Mesendoderm (in vitro differentiated cells): ENCODE measurements at regions not wholly inside any gene's neighbourhood (a gene's known extent, or its start where the extent isn't known, plus 50 kb on each side); places are given as distances from the start of the nearest gene placed in this dataset.

ENCODE experiments used
- DNase-seq: peaks from one replicate; pipeline ENCODE4 v3.0.0; 2013
- H2AK5ac ChIP-seq: 2 replicates; pipeline ENCODE4 v1.6.1; 2013; ENCODE audit warnings: low read length, inconsistent platforms
- H2BK120ac ChIP-seq: 2 replicates; pipeline ENCODE4 v1.6.1; 2013; ENCODE audit warnings: low read depth, mild to moderate bottlenecking, low read length, moderate library complexity, mixed read lengths
- H2BK15ac ChIP-seq: replicated peaks from 2 replicates; pipeline ENCODE4 v1.6.1; 2013; ENCODE audit warnings: low read depth, mild to moderate bottlenecking, moderate library complexity
- H2BK5ac ChIP-seq: 2 replicates; pipeline ENCODE4 v1.6.1; 2013; ENCODE audit warnings: low read length, inconsistent platforms
- H3K18ac ChIP-seq: 2 replicates; pipeline ENCODE4 v1.6.1; 2013; ENCODE audit warnings: mild to moderate bottlenecking, low read length, mixed read lengths
- H3K23ac ChIP-seq: one replicate; pipeline ENCODE4 v1.6.1; 2013; ENCODE audit warnings: low read length
- H3K27ac ChIP-seq: 2 replicates; pipeline ENCODE4 v1.5.1; 2013; ENCODE audit warnings: low read depth, mild to moderate bottlenecking, inconsistent platforms, low read length, moderate library complexity
- H3K27me3 ChIP-seq: 2 replicates; pipeline ENCODE4 v1.6.1; 2013; ENCODE audit warnings: low read length, control low read depth, mild to moderate bottlenecking, inconsistent platforms; ENCODE audit not compliant: insufficient read depth, poor library complexity
- H3K36me3 ChIP-seq: 2 replicates; pipeline ENCODE4 v1.6.1; 2013; ENCODE audit warnings: low read length, inconsistent platforms; ENCODE audit not compliant: control insufficient read depth, insufficient read depth
- H3K4ac ChIP-seq: one replicate; pipeline ENCODE4 v1.6.1; 2013; ENCODE audit warnings: low read depth, mild to moderate bottlenecking, low read length, moderate library complexity
- H3K4me1 ChIP-seq: 2 replicates; pipeline ENCODE4 v1.6.1; 2013; ENCODE audit warnings: low read depth, low read length, inconsistent platforms; ENCODE audit not compliant: control insufficient read depth
- H3K4me2 ChIP-seq: 2 replicates; pipeline ENCODE4 v1.6.1; 2013; ENCODE audit warnings: low read length
- H3K4me3 ChIP-seq: 2 replicates; pipeline ENCODE4 v1.5.1; 2013; ENCODE audit warnings: mild to moderate bottlenecking, low read length
- H3K56ac ChIP-seq: one replicate; pipeline ENCODE4 v1.6.1; 2013; ENCODE audit warnings: low read length
- H3K79me1 ChIP-seq: 2 replicates; pipeline ENCODE4 v1.6.1; 2013; ENCODE audit warnings: low read length, inconsistent platforms
- H3K79me2 ChIP-seq: 2 replicates; pipeline ENCODE4 v1.6.1; 2013; ENCODE audit warnings: mild to moderate bottlenecking, low read length; ENCODE audit not compliant: control insufficient read depth, insufficient read depth
- H3K9ac ChIP-seq: 2 replicates; pipeline ENCODE4 v1.6.1; 2013; ENCODE audit warnings: low read length, inconsistent platforms
- H4K5ac ChIP-seq: one replicate; pipeline ENCODE4 v1.6.1; 2013; ENCODE audit warnings: low read length
- H4K8ac ChIP-seq: one replicate; pipeline ENCODE4 v1.6.1; 2013; ENCODE audit warnings: low read depth, mild to moderate bottlenecking, control low read depth, low read length, moderate library complexity
- WGBS: extraction: QIAGEN DNeasy Blood & Tissue Kit; methylation state at CpG from one replicate; pipeline ENCODE4 v1.1.7; 2013; ENCODE audit warnings: low lambda C conversion rate, missing lambda C conversion rate; ENCODE audit not compliant: insufficient coverage; ENCODE audit errors: extremely low coverage; 5-methylcytosine and 5-hydroxymethylcytosine counted together

DNA sequence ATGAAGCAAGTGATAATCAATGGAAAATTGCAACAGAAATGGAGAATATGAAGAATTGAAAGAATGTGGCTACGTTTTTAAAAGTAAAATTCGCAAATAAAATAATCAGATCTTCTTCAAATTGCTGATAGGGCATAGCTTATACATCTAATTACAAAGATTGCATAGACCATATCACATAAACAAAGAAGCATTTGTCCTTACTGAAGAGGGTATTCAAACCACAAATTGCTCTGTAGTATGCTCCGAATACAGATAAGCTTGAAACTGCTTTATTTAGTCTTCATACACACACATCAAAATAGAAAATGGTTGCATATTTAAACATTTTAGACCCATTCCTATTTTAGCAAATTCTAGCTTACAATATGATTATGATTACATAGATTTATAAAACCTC lies 206.7 kb upstream of the SLIT2 start:
- no peak overlapping the region for H3K9ac ChIP-seq
- H3K18ac ChIP-seq: no peak overlapping the region
- no peak overlapping the region for H3K23ac ChIP-seq
- H3K4me1 ChIP-seq: no peaks in the 10 kb centered on the region
- H2BK5ac ChIP-seq: no peak overlapping the region
- H3K4me3 ChIP-seq: no peak overlapping the region
- no peak overlapping the region for H3K56ac ChIP-seq
- no peaks in the 10 kb centered on the region for H3K27me3 ChIP-seq
- no peak overlapping the region for H3K4ac ChIP-seq
- H3K36me3 ChIP-seq: no peaks in the 10 kb centered on the region
- no peak overlapping the region for H2BK120ac ChIP-seq
- no peak overlapping the region for H4K8ac ChIP-seq
- no peaks in the 10 kb centered on the region for H3K79me1 ChIP-seq
- DNase-seq: no peak
- H3K27ac ChIP-seq: no peak overlapping the region
- no peak overlapping the region for H3K4me2 ChIP-seq
- no CpG with 5 or more reads among the region's 3 CpGs for WGBS
- no peak overlapping the region for H2BK15ac ChIP-seq
- no peak overlapping the region for H2AK5ac ChIP-seq
- no peaks in the 10 kb centered on the region for H3K79me2 ChIP-seq
- no peak overlapping the region for H4K5ac ChIP-seq

DNA sequence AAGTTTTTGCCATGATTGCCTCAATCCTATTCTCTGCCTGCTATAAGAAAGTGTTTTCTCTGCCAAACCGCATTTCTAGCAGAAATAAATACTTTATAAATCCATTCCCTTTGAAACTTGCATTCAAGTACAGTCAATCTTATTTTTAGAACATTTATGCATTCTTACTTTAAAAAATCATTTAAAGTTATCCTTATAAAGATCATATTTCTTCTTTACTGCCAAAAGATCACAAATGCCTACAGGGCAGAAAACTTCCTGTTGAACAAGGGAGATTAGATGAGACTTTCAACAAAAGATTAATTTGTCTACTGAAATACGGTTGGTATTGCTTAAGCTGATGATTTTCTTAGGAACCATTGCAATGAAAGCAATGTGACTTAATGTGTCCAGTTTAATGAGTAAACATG lies 207.2 kb upstream of the SLIT2 start:
- Histone ChIP-seq H3K18ac (no peak overlapping the region), H2BK120ac (no peak overlapping the region), H3K4me2 (no peak overlapping the region), H3K4me3 (no peak overlapping the region), H2BK5ac (no peak overlapping the region), H3K23ac (no peak overlapping the region), H4K5ac (no peak overlapping the region), H3K56ac (no peak overlapping the region), H3K36me3 (no peaks in the 10 kb centered on the region), H2BK15ac (no peak overlapping the region), H3K27me3 (no peaks in the 10 kb centered on the region), H3K79me1 (no peaks in the 10 kb centered on the region), H3K9ac (no peak overlapping the region), H2AK5ac (no peak overlapping the region), H3K27ac (no peak overlapping the region), H3K4ac (no peak overlapping the region), H3K79me2 (no peaks in the 10 kb centered on the region), H4K8ac (no peak overlapping the region), H3K4me1 (no peaks in the 10 kb centered on the region)
- no peak for DNase-seq
- WGBS: no CpG with 5 or more reads among the region's 2 CpGs

DNA sequence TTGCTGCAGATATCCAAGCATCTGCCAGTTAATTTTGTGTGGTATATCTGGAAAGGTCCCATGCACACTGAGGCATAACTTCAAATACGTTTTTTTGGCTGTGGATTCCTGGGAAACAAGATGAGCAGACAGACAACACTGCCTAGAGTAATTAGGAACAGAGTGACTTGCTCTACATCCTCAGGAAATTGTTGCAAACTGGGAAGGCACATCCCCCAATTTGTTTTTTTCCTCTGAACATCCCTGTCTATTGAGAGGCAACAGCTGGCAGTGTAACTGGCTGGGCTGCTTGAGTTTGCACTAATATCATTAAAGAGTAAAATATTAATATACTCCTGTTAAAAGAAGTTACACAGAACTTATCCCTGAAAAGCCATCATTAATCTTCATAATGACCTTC lies 207.7 kb upstream of the SLIT2 start:
- no peak overlapping the region for H3K56ac ChIP-seq

DNA sequence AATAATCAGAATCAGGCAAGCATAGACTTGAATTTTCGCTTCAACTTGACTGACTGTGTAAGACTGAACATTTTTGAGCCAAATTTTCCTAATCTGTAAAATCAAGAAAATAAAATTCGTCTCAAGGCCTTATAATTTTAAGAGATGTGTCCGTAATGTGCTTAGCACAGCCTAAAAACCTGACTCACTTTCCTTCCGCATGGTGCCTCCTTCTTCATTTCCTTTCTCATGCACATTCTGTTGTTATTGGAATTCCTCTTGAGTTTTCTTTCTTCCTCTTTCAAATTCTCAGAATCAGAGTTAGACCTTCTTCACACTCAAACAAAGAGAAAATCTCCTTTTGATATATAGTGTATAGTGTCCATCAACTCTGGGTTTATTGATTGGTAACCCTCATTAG lies 208.9 kb upstream of the SLIT2 start:
- H3K18ac ChIP-seq: no peak overlapping the region
- H3K4me2 ChIP-seq: no peak overlapping the region
- H3K56ac ChIP-seq: no peak overlapping the region
- H4K8ac ChIP-seq: no peak overlapping the region
- no peak overlapping the region for H2BK120ac ChIP-seq
- no peaks in the 10 kb centered on the region for H3K4me1 ChIP-seq
- no peaks in the 10 kb centered on the region for H3K79me1 ChIP-seq
- H3K36me3 ChIP-seq: no peaks in the 10 kb centered on the region
- no peak overlapping the region for H3K9ac ChIP-seq
- H3K27me3 ChIP-seq: no peaks in the 10 kb centered on the region
- H3K4ac ChIP-seq: no peak overlapping the region
- DNase-seq: no peak
- H2AK5ac ChIP-seq: no peak overlapping the region
- H4K5ac ChIP-seq: no peak overlapping the region
- H3K4me3 ChIP-seq: no peak overlapping the region
- H3K23ac ChIP-seq: no peak overlapping the region
- no peaks in the 10 kb centered on the region for H3K79me2 ChIP-seq
- no peak overlapping the region for H2BK5ac ChIP-seq
- no peak overlapping the region for H2BK15ac ChIP-seq
- WGBS: no CpG with 5 or more reads among the region's 4 CpGs
- no peak overlapping the region for H3K27ac ChIP-seq

More for the DNA sequence above, 207.7 kb upstream of the SLIT2 start:
- Histone ChIP-seq H2BK5ac (no peak overlapping the region), H4K8ac (no peak overlapping the region), H3K36me3 (no peaks in the 10 kb centered on the region), H4K5ac (no peak overlapping the region), H3K79me2 (no peaks in the 10 kb centered on the region), H3K4me1 (no peaks in the 10 kb centered on the region), H2BK15ac (no peak overlapping the region), H3K4ac (no peak overlapping the region), H3K4me3 (no peak overlapping the region), H2AK5ac (no peak overlapping the region), H3K23ac (no peak overlapping the region), H2BK120ac (no peak overlapping the region), H3K27ac (no peak overlapping the region), H3K27me3 (no peaks in the 10 kb centered on the region), H3K9ac (no peak overlapping the region), H3K79me1 (no peaks in the 10 kb centered on the region), H3K4me2 (no peak overlapping the region), H3K18ac (no peak overlapping the region)
- no peak for DNase-seq
- WGBS: no CpG with 5 or more reads among the region's 1 CpG

DNA sequence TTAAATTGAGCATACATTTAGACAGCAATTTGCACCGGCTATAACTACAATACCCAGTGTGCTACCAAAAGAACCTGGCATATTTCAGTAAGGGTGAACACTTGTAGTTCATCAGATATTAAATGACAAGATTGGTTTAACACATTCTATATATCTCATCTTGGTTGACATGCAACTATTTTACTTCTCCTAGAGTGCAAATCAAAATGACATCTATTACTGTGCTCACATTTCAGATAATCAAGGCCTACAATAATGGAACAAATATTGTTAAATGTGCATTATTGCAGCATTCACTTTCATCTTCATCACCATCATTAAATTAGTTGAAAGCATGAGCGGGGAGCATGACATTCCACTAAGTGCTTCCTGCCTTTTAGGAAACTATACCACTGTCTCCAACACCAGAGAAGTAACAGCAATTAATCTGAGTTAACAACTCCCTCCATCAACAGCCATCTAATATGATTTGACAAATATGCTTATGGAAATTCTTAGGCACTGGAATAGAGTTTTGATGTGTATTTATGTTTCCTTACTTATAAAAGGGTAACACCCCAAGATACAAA lies 209.8 kb upstream of the SLIT2 start:
- Histone ChIP-seq H4K5ac (no peak overlapping the region), H2BK5ac (no peak overlapping the region), H3K36me3 (no peaks in the 10 kb centered on the region), H3K27me3 (no peaks in the 10 kb centered on the region), H3K56ac (no peak overlapping the region), H4K8ac (no peak overlapping the region), H3K4me3 (no peak overlapping the region), H3K18ac (no peak overlapping the region), H3K79me1 (no peaks in the 10 kb centered on the region), H2AK5ac (no peak overlapping the region), H3K27ac (no peak overlapping the region), H3K9ac (no peak overlapping the region), H3K79me2 (no peaks in the 10 kb centered on the region), H2BK15ac (no peak overlapping the region), H3K4me2 (no peak overlapping the region), H3K4me1 (no peaks in the 10 kb centered on the region), H3K23ac (no peak overlapping the region), H2BK120ac (no peak overlapping the region), H3K4ac (no peak overlapping the region)
- WGBS: no CpG with 5 or more reads among the region's 2 CpGs
- no peak for DNase-seq

DNA sequence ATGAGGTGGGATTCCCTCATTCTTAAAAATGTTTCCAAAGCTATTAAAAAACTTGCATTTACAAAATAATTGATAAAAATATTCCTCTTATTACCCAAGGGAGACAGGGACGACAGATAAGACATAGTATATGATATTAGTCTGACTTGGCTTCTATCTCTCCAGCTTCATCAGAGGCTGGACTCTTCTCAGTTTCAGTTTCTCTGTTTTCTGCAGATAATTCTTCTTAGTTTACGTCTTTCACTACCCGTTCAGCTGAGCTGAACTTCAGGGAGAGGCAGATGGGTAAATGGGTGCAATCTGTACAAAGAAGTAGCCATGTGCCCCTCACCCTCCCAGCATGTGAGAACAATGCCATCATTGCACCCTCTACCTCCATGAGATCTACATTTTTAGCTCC lies 214.0 kb upstream of the SLIT2 start:
- Histone ChIP-seq H3K4me2 (no peak overlapping the region), H3K4ac (no peak overlapping the region), H3K23ac (no peak overlapping the region), H3K18ac (no peak overlapping the region), H3K4me3 (no peak overlapping the region), H2AK5ac (no peak overlapping the region), H3K27me3 (no peaks in the 10 kb centered on the region), H3K27ac (no peak overlapping the region), H2BK120ac (no peak overlapping the region), H2BK15ac (no peak overlapping the region), H3K9ac (no peak overlapping the region), H4K8ac (no peak overlapping the region), H4K5ac (no peak overlapping the region), H3K79me1 (no peaks in the 10 kb centered on the region), H3K56ac (no peak overlapping the region), H3K4me1 (no peaks in the 10 kb centered on the region), H3K79me2 (no peaks in the 10 kb centered on the region), H2BK5ac (no peak overlapping the region), H3K36me3 (no peaks in the 10 kb centered on the region)
- no peak for DNase-seq
- WGBS: no CpG with 5 or more reads among the region's 3 CpGs
